Mesothelial cell of epicardium (in vitro differentiated cells): ENCODE measurements at regions not wholly inside any gene's neighbourhood (a gene's known extent, or its start where the extent isn't known, plus 50 kb on each side); places are given as distances from the start of the nearest gene placed in this dataset.

Experiments
- DNase-seq, 2 experiments: peaks; one replicate each; pipeline ENCODE4 v3.0.0; 2021; ENCODE audit warnings: low spot score in 2 of 2; ENCODE audit not compliant: unreplicated experiment in 2 of 2
- H3K27ac Mint-ChIP-seq: 2 replicates; pipeline ENCODE4 v1.8.0; 2021; ENCODE audit warnings: mixed read lengths
- H3K27me3 Mint-ChIP-seq: 2 replicates; pipeline ENCODE4 v1.8.0; 2021; ENCODE audit warnings: low read depth, mixed read lengths
- H3K36me3 Mint-ChIP-seq: 2 replicates; pipeline ENCODE4 v1.8.0; 2021; ENCODE audit warnings: mixed read lengths
- H3K4me1 Mint-ChIP-seq: 2 replicates; pipeline ENCODE4 v1.8.0; 2021; ENCODE audit warnings: mixed read lengths
- H3K4me3 Mint-ChIP-seq: 2 replicates; pipeline ENCODE4 v1.8.0; 2021; ENCODE audit warnings: mild to moderate bottlenecking, moderate library complexity, mixed read lengths
- H3K9me3 Mint-ChIP-seq: 2 replicates; pipeline ENCODE4 v1.8.0; 2021; ENCODE audit warnings: mixed read lengths
- CTCF ChIP-seq: fragments of 200-600 bp; sonication (generic); IDR thresholded peaks from one replicate; pipeline ENCODE4 v1.5.0; 2021; ENCODE audit warnings: antibody characterized with exemption; ENCODE audit not compliant: unreplicated experiment

- no peaks in the 10 kb centered on the region for H3K9me3 Mint-ChIP-seq
- H3K27ac Mint-ChIP-seq, result no peak overlapping the region
- DNase-seq, result no peak
- H3K4me3 Mint-ChIP-seq, result no peak overlapping the region
- no peaks in the 10 kb centered on the region for H3K27me3 Mint-ChIP-seq
- no peak for TF ChIP-seq CTCF
- H3K36me3 Mint-ChIP-seq, result no peaks in the 10 kb centered on the region
- H3K4me1 Mint-ChIP-seq, result peaks cover 56% of the 10 kb centered on the region
Observed at GRCh38 chr2:196329959-196330358, 158.6 kb upstream of the STK17B start.

GRCh38 chr2:196330645-196331044, 159.3 kb upstream of the STK17B start:
- Mint-ChIP-seq H3K4me3 (no peak overlapping the region), H3K27me3 (no peaks in the 10 kb centered on the region), H3K9me3 (no peaks in the 10 kb centered on the region), H3K4me1 (peaks cover 50% of the 10 kb centered on the region), H3K36me3 (no peaks in the 10 kb centered on the region), H3K27ac (peak overlapping the region; percentile 36)
- TF ChIP-seq CTCF, result no peak
- DNase-seq, result no peak

GRCh38 chr2:196331143-196331542, 159.8 kb upstream of the STK17B start:
- H3K9me3 Mint-ChIP-seq, result no peaks in the 10 kb centered on the region
- H3K36me3 Mint-ChIP-seq, result no peaks in the 10 kb centered on the region
- peaks cover 50% of the 10 kb centered on the region for H3K4me1 Mint-ChIP-seq
- H3K27me3 Mint-ChIP-seq, result no peaks in the 10 kb centered on the region
- no peak for DNase-seq
- H3K27ac Mint-ChIP-seq, result peak overlapping the region; percentile 36
- no peak for TF ChIP-seq CTCF
- H3K4me3 Mint-ChIP-seq, result no peak overlapping the region

- Mint-ChIP-seq H3K4me1 (peaks cover 51% of the 10 kb centered on the region), H3K9me3 (no peaks in the 10 kb centered on the region), H3K27me3 (no peaks in the 10 kb centered on the region), H3K27ac (no peak overlapping the region), H3K4me3 (no peak overlapping the region), H3K36me3 (no peaks in the 10 kb centered on the region)
- TF ChIP-seq CTCF, result no peak
- no peak for DNase-seq
Observed at GRCh38 chr2:196331851-196332250, 160.5 kb upstream of the STK17B start.

- Mint-ChIP-seq H3K27ac (no peak overlapping the region), H3K27me3 (no peaks in the 10 kb centered on the region), H3K36me3 (no peaks in the 10 kb centered on the region), H3K9me3 (no peaks in the 10 kb centered on the region), H3K4me3 (no peak overlapping the region), H3K4me1 (peaks cover 54% of the 10 kb centered on the region)
- TF ChIP-seq CTCF, result no peak
- no peak for DNase-seq
Observed at GRCh38 chr2:196333397-196333796, 162.0 kb upstream of the STK17B start.

GRCh38 chr2:196334710-196335109, 163.3 kb upstream of the STK17B start:
- no peak for DNase-seq
- H3K4me1 Mint-ChIP-seq, result peaks cover 56% of the 10 kb centered on the region

More at GRCh38 chr2:196334710-196335109, 163.3 kb upstream of the STK17B start:
- Mint-ChIP-seq H3K36me3 (no peaks in the 10 kb centered on the region), H3K27ac (no peak overlapping the region), H3K9me3 (no peaks in the 10 kb centered on the region), H3K4me3 (no peak overlapping the region), H3K27me3 (no peaks in the 10 kb centered on the region)
- no peak for TF ChIP-seq CTCF
